GM12875 (cell line): ENCODE measurements at regions not wholly inside any gene's neighbourhood (a gene's known extent, or its start where the extent isn't known, plus 50 kb on each side); places are given as distances from the start of the nearest gene placed in this dataset.

Source experiments
- H3K4me3 ChIP-seq: one replicate; pipeline ENCODE4 v1.5.1; 2011; ENCODE audit warnings: low read depth, low read length, control low read depth
- TF ChIP-seq, protein P1 (sequence below): IDR thresholded peaks from 2 replicates; pipeline ENCODE4 v1.5.1; 2011; ENCODE audit warnings: low read depth, mild to moderate bottlenecking, control low read depth, inconsistent platforms, low read length, moderate library complexity, borderline replicate concordance; ENCODE audit not compliant: insufficient read depth

DNA sequence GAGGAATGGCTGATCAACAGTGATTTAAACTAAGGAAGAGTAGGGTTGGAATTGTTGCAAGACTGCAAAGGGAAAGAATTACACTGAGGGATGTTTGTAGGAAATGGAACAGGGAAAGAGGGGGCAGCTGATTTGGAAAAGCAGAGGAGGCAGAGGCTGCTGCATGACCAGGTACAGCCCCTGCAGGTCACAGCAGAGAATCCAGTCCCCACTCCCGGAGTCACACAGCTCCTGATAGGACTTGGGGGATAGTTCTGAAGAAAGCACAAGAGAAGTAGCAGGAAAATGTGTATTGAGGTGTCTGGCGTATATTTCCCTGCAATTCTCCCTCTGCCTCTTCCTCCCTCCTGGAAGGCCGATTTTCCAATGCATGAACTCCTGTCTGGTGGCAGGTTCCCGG is 92.5 kb upstream of the PDE10A start:
- TF ChIP-seq, protein P1, sequence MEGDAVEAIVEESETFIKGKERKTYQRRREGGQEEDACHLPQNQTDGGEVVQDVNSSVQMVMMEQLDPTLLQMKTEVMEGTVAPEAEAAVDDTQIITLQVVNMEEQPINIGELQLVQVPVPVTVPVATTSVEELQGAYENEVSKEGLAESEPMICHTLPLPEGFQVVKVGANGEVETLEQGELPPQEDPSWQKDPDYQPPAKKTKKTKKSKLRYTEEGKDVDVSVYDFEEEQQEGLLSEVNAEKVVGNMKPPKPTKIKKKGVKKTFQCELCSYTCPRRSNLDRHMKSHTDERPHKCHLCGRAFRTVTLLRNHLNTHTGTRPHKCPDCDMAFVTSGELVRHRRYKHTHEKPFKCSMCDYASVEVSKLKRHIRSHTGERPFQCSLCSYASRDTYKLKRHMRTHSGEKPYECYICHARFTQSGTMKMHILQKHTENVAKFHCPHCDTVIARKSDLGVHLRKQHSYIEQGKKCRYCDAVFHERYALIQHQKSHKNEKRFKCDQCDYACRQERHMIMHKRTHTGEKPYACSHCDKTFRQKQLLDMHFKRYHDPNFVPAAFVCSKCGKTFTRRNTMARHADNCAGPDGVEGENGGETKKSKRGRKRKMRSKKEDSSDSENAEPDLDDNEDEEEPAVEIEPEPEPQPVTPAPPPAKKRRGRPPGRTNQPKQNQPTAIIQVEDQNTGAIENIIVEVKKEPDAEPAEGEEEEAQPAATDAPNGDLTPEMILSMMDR = no peak
- no peak overlapping the region for H3K4me3 ChIP-seq

DNA sequence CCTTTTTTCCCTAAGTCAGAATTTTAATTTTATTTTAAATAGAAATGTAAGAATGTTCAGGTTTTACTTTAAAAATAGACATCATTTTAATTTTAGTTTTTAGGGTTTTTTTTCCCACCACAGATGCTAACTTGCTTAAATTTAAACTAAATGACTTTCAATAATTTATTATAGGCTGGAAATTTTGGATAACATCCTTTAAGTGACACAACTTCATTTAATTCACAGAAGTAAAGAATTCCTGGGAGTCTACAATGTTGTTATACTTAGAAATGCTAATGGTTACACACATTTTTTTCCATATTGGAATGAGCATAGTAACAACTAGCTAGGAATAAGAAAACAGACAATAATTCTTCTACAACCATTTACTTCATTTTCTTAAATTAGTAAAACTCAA is 90.5 kb upstream of the PDE10A start:
- no peak overlapping the region for H3K4me3 ChIP-seq
- TF ChIP-seq, protein P1 = no peak

DNA sequence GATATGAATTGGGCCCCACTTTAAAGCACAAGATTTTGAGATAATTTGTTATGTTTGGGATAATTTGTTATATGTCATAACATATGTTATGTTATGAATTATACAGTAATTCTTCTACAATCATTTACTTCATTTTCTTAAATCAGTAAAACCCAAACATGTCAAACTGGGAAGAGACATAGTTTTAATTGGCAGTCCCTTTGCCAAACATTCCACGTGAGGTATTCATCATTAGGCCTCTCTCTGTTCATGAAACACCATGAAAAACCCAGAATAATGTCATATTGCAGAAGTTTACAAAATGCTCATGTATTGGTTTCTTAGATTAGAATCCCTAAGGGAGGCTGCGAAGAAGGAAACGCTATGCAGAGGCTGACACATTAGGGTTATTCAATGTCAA is 89.4 kb upstream of the PDE10A start:
- TF ChIP-seq, protein P1 = no peak
- no peak overlapping the region for H3K4me3 ChIP-seq

DNA sequence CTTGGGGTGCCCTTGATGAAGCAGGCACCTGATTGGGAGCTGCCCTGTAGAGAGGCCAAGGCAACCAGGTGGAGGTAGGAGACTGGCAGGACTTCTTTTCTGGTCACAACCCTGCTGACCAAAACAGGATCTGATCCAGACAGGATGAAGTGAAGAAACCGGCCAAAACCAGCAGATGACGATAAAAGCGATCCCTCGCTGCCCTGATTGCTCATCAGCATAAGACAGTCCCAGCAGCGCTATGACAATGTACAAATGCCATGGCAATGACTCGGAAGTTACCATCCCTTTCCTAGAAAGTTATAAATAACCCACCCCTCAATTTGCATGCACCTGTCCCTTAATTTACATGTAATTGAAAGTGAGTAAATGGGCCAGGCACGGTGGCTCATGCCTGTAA is 88.4 kb upstream of the PDE10A start:
- TF ChIP-seq, protein P1 = no peak
- no peak overlapping the region for H3K4me3 ChIP-seq

DNA sequence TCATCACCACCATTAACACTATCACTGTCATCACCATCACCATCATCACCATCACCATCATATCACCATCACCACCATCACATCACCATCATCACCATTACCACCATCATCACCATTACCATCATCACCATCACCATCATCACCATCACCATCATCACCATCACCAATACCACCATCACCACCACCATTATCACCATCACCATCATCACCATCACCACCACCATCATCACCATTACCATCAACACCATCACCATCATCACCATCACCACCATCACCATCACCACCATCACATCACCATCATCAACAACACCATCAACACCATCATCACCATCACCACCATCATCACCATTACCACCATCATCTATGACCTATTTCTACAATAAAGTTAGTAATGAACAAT is 86.1 kb upstream of the PDE10A start:
- no peak overlapping the region for H3K4me3 ChIP-seq
- TF ChIP-seq, protein P1 = no peak

DNA sequence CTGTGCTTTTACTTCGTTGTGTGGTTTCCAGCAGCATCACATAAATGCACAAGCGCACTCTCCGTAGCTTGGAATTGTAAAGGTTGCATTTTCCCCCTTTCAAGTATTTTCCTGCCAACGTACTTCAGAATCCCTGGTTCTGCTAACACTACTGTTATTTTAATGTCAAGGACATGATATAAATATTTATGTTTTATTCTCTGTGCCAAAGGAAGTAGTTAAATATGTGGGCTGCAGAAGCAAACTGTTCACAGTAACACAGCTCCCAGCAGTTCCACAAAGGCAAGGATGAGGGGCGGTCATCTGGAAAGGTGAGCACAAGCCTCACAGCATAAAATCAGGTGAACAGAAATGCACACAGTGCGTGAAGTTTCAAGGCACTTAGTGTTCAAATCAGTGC is 85.3 kb upstream of the PDE10A start:
- TF ChIP-seq, protein P1 = no peak
- H3K4me3 ChIP-seq = no peak overlapping the region

DNA sequence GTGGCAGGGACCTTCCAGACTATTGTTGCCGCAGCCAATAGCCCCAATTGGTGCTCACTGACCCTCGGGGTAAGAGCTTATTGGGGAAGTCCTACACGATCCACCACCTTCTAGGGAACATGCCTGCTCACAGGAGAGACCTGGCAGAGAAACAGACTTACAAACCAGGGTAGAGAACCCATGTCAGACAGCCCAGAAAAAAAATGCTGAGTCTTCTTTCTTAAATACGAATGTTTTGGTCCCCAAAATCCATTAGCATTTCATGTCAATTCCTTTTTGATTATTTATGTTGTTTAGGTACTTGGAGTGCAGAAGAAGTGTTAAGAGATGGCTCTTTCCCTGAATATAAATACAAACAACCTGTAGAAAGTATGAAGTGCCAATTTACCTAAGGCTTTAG is 84.9 kb upstream of the PDE10A start:
- TF ChIP-seq, protein P1 = no peak
- no peak overlapping the region for H3K4me3 ChIP-seq
